GM12892 (cell line): ENCODE measurements at regions not wholly inside any gene's neighbourhood (a gene's known extent, or its start where the extent isn't known, plus 50 kb on each side); places are given as distances from the start of the nearest gene placed in this dataset.

Source experiments
- DNase-seq: peaks from one replicate; pipeline ENCODE4 v3.0.0; 2011; ENCODE audit not compliant: insufficient read length
- FAIRE-seq: peaks from 2 replicates; lab custom pipeline; 2011; peaks lifted over from hg19 to GRCh38; lab: Jason Lieb, UNC
- POLR2A ChIP-seq: IDR thresholded peaks from 2 replicates; pipeline ENCODE4 v1.6.1; 2011; ENCODE audit warnings: low read depth, low read length, control low read depth
- POLR2AphosphoS5 ChIP-seq: IDR thresholded peaks from 2 replicates; pipeline ENCODE4 v1.6.1; 2011; ENCODE audit warnings: low read depth, low read length, control low read depth
- TAF1 ChIP-seq: IDR thresholded peaks from 2 replicates; pipeline ENCODE4 v1.6.1; 2011; ENCODE audit warnings: low read depth, mild to moderate bottlenecking, control low read depth, low read length, borderline replicate concordance

GRCh38 chr22:48522271-48522670 is 1305.4 kb downstream of the BRD1 start:
- TF ChIP-seq POLR2AphosphoS5: no peak
- no peak for TF ChIP-seq TAF1
- no peak for TF ChIP-seq POLR2A
- FAIRE-seq: no peak
- DNase-seq: no peak

DNA sequence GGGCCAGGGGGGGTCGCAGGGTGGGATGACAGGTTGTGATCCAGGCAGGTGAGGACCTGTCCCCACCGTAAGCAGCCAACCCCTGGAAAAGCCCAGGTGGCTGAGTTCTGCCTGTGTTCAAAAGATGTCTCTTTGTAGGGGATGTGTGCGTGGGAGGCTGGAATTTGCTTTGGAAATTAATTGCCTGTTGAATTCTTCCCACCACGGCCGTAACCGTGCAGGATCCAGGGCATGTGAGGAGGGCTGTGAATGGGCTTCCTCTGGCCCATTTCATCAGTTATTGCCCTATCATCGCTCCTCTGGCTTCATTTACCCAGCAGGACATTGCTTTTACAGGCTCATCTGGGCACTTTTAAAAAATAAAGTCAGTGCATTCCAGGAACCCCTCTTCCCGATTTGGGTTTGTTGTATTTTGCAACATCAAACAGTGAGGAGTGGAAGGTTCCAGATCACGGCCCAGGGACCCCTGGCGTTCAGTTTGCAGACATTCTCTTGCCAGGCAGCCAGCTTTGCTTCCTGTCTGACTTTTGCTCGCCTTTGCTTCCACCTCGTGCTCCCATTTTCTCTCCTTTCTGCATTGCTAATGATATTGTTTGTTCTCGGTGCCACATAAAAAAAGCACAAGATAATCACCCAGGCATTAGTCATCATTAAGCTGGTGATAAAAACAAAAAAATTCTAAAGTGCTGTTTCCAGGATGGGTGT is 1306.6 kb downstream of the BRD1 start:
- no peak for FAIRE-seq
- TF ChIP-seq POLR2A: no peak
- no peak for TF ChIP-seq POLR2AphosphoS5
- TF ChIP-seq TAF1: no peak
- no peak for DNase-seq

GRCh38 chr22:48520207-48520606 is 1307.5 kb downstream of the BRD1 start:
- no peak for FAIRE-seq

GRCh38 chr22:48517039-48518030 is 1310.3 kb downstream of the BRD1 start:
- no peak for TF ChIP-seq POLR2A
- TF ChIP-seq TAF1: no peak
- no peak for TF ChIP-seq POLR2AphosphoS5
- FAIRE-seq (no peak), DNase-seq (no peak)

More at GRCh38 chr22:48520207-48520606, 1307.5 kb downstream of the BRD1 start:
- TF ChIP-seq POLR2A (no peak), TAF1 (no peak), POLR2AphosphoS5 (no peak)
- no peak for DNase-seq

DNA sequence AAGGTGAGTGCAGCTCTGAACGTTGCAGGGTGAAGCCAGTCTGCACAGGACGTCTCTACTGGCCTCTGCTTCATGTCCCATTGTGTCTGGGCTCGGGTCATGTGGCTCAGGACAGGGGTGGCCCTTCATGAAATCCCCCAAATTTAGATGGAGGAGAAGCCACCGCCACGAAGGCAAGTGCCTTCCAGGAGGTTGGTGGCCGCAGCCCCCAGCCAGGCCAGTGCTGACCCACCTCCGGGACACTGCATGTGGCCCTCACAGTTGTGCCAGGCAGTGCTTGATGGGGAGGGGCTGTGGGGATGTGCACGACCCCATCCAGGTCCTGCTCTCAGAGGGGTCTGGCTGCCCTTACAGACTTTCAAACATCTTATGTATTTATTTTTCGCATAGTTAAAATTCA is 1311.1 kb downstream of the BRD1 start:
- no peak for FAIRE-seq
- TF ChIP-seq TAF1 (no peak), POLR2A (no peak), POLR2AphosphoS5 (no peak)
- no peak for DNase-seq

DNA sequence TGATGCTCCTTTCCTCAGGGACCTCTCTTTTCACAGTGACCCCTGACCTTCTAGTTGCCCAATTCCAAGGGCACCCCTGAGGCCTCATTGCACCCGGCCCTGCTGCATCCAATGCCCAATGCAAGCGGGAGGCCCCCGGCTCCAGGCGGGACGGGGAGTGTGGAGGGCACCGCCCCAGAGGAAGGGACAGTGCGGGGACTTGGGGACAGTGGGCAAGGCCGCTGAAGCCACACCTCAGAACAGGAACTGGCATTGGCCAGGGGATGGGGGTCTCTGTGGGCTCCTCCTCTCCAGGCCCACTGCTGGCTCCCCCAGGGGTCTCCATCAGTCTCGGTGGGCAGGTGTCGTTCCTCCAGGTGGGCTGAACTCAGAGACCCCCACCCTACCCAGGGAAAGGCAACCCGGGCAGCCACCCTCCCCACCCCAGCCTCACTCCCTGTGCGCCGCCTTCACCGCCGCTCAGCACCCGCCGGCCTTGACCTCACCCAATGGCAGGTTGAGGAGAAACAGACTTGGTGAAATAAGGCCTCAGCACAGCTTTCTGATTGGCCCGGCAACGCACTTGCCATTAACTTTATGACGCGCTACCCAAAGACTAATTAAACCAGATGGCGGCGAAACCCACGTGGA is 1312.0 kb downstream of the BRD1 start:
- DNase-seq (no peak), FAIRE-seq (no peak)
- TF ChIP-seq POLR2A: no peak

GRCh38 chr22:48513929-48514328 is 1313.7 kb downstream of the BRD1 start:
- TF ChIP-seq TAF1 (no peak), POLR2AphosphoS5 (no peak), POLR2A (no peak)
- no peak for DNase-seq
- no peak for FAIRE-seq

DNA sequence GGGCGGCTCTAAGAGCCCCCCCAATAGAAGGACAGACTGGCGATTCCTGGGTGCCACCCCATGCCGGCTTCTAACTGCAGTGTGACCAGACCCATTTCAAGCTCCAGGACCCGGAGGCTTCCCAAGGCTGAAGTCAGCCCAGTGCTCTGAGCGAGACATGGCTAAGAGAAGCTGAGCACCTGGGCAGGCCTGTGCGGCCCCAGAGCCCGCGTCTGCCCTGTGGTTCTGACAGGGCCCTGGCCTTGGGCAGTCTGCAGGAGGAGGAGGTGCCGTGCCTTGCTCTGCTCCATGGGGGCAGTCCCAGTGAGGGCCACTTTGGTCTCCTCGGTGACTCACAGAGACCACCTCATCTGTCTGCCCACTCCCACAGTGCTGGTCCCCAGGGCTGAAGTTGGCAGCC is 1314.2 kb downstream of the BRD1 start:
- TF ChIP-seq POLR2A (no peak), POLR2AphosphoS5 (no peak), TAF1 (no peak)
- FAIRE-seq (no peak), DNase-seq (no peak)

GRCh38 chr22:48511781-48512327 is 1315.8 kb downstream of the BRD1 start:
- no peak for DNase-seq
- TF ChIP-seq TAF1 (no peak), POLR2A (no peak), POLR2AphosphoS5 (no peak)
- FAIRE-seq: no peak

DNA sequence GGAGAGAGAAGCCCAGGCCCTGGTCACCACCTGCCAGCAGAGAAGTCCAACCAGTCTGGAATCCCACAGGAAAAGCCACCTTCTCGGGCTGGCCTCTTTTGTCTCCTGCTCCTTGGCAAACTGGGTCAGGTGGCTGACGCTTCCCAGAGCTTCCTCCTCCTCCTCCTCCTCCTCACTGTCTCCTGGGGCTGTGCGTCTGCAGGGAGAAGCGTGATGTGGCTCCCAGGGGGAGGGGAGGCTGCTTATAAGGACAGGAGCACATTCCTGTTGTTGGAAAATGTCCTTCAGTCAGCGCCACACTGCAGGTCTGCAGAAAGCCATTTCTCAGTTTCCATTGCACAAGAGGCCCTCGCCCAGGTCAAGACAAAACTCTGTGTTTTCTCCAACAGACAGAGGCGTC is 1316.5 kb downstream of the BRD1 start:
- TF ChIP-seq TAF1: no peak
- TF ChIP-seq POLR2A: no peak
- no peak for TF ChIP-seq POLR2AphosphoS5
- DNase-seq: no peak
- no peak for FAIRE-seq

DNA sequence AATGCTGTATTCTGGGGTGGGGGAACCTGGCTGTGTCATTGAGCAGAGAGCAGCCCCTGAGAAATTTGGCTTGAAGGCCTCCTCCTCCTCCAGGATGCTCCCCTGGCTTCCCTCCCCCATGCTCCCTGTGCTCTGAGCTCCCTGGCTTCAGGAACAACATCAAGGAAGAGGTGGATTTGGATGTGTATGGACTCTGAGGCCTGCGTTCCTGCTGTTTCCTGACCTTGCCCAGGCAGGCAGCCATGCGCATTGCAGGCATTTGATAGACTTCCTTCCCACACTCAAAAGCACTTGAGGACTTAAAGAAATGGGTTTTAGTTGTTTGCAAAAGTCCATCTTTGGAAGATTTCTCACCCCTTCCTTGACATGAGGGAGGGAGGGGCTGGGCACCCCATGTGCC is 1317.1 kb downstream of the BRD1 start:
- FAIRE-seq: no peak
- TF ChIP-seq TAF1 (no peak), POLR2AphosphoS5 (no peak), POLR2A (no peak)
- DNase-seq: no peak
